ENCODE measurements at regions not wholly inside any gene's neighbourhood (a gene's known extent, or its start where the extent isn't known, plus 50 kb on each side); places are given as distances from the start of the nearest gene placed in this dataset.

DNA sequence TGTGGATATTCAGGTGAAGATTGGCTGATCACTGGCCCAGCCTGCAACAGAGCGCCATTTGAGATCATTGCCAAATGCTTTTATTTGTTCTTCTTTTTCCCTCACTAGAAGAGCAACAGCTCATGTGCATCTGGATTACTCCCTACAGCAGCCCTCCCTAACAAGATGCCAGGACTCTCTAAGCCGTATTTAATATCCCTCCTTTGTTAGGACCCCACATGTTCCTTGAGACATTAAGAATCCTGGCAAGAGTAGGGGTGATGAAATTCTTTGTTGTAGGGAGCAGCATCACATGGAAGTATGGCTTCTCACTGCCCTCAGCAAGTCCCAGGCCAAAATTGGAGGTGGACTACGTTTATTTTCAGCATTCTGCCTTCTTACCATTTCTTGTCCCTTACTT, 167.8 kb downstream of the PAX1 start:
- TF ChIP-seq POLR2A (IDR thresholded peaks at IDR 0.05) = no peak
- TF ChIP-seq, protein P1, sequence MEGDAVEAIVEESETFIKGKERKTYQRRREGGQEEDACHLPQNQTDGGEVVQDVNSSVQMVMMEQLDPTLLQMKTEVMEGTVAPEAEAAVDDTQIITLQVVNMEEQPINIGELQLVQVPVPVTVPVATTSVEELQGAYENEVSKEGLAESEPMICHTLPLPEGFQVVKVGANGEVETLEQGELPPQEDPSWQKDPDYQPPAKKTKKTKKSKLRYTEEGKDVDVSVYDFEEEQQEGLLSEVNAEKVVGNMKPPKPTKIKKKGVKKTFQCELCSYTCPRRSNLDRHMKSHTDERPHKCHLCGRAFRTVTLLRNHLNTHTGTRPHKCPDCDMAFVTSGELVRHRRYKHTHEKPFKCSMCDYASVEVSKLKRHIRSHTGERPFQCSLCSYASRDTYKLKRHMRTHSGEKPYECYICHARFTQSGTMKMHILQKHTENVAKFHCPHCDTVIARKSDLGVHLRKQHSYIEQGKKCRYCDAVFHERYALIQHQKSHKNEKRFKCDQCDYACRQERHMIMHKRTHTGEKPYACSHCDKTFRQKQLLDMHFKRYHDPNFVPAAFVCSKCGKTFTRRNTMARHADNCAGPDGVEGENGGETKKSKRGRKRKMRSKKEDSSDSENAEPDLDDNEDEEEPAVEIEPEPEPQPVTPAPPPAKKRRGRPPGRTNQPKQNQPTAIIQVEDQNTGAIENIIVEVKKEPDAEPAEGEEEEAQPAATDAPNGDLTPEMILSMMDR (IDR thresholded peaks at IDR 0.05) = no peak

Data from thyroid gland (tissue), 4 donors.